Kidney epithelial cell (primary cell): ENCODE measurements at regions not wholly inside any gene's neighbourhood (a gene's known extent, or its start where the extent isn't known, plus 50 kb on each side); places are given as distances from the start of the nearest gene placed in this dataset.

Experiments
- DNase-seq: peaks from one replicate; pipeline ENCODE4 v3.0.0-alpha.2; 2010; ENCODE audit warnings: low read depth
- H3K27me3 ChIP-seq: 2 replicates; pipeline ENCODE4 v1.6.0; 2011; ENCODE audit warnings: low read length; ENCODE audit not compliant: control insufficient read depth, insufficient read depth
- H3K36me3 ChIP-seq: 2 replicates; pipeline ENCODE4 v1.5.1; 2011; ENCODE audit warnings: low read length; ENCODE audit not compliant: control insufficient read depth, insufficient read depth
- H3K4me3 ChIP-seq: 2 replicates; pipeline ENCODE4 v1.5.1; 2011; ENCODE audit warnings: low read depth, mild to moderate bottlenecking, control low read depth, low read length
- TF ChIP-seq, protein P1 (sequence below): IDR thresholded peaks from 2 replicates; pipeline ENCODE4 v1.5.1; 2011; ENCODE audit warnings: mild to moderate bottlenecking, moderate library complexity, low read length, control low read depth, inconsistent platforms; ENCODE audit not compliant: insufficient read depth, poor library complexity, severe bottlenecking

GRCh38 chr6:140993515-140993914, 1139.2 kb upstream of the GJE1 start:
- no peaks in the 10 kb centered on the region for H3K36me3 ChIP-seq
- TF ChIP-seq, protein P1, sequence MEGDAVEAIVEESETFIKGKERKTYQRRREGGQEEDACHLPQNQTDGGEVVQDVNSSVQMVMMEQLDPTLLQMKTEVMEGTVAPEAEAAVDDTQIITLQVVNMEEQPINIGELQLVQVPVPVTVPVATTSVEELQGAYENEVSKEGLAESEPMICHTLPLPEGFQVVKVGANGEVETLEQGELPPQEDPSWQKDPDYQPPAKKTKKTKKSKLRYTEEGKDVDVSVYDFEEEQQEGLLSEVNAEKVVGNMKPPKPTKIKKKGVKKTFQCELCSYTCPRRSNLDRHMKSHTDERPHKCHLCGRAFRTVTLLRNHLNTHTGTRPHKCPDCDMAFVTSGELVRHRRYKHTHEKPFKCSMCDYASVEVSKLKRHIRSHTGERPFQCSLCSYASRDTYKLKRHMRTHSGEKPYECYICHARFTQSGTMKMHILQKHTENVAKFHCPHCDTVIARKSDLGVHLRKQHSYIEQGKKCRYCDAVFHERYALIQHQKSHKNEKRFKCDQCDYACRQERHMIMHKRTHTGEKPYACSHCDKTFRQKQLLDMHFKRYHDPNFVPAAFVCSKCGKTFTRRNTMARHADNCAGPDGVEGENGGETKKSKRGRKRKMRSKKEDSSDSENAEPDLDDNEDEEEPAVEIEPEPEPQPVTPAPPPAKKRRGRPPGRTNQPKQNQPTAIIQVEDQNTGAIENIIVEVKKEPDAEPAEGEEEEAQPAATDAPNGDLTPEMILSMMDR, result no peak
- H3K4me3 ChIP-seq, result no peak overlapping the region
- no peak for DNase-seq
- H3K27me3 ChIP-seq, result no peaks in the 10 kb centered on the region

DNA sequence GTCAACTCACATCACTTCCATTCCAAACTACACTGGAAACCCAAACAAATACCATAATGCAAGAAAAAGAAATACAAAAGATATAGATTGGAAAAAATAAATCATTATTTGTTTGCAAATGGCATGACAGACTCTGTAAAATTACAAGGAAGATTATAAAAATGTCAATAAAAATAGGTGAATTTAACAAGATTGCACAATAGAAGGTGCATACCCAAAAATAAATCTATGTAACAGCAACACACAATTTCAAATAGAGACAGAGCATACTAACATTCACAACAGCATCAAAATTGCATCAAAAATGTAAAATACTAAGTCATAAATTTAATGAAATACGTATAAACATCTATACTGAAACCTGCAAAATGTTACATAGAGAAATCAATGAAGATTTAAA, 1140.0 kb upstream of the GJE1 start:
- TF ChIP-seq, protein P1, result no peak
- Histone ChIP-seq H3K4me3 (no peak overlapping the region), H3K36me3 (no peaks in the 10 kb centered on the region), H3K27me3 (no peaks in the 10 kb centered on the region)
- DNase-seq, result no peak

DNA sequence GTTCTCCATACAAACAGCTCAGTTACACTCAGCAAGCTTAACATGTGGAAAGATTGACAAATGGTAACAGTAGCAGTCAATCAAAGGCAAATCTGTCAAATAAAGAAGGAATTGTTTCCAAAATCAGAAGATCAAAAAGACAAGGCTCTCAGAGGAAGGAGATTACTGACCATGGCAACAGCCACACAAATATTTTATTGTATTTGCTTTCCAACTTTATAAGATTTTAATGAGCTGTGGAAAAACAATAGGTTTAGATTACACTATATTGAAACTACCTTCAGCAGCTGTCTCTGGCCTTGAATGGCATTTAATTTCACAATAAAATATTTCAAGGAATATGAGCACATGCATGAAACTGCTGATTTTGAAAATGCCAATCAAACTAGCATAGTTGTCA, 1143.9 kb upstream of the GJE1 start:
- Histone ChIP-seq H3K36me3 (no peaks in the 10 kb centered on the region), H3K27me3 (no peaks in the 10 kb centered on the region), H3K4me3 (no peak overlapping the region)
- no peak for DNase-seq
- TF ChIP-seq, protein P1, result no peak

DNA sequence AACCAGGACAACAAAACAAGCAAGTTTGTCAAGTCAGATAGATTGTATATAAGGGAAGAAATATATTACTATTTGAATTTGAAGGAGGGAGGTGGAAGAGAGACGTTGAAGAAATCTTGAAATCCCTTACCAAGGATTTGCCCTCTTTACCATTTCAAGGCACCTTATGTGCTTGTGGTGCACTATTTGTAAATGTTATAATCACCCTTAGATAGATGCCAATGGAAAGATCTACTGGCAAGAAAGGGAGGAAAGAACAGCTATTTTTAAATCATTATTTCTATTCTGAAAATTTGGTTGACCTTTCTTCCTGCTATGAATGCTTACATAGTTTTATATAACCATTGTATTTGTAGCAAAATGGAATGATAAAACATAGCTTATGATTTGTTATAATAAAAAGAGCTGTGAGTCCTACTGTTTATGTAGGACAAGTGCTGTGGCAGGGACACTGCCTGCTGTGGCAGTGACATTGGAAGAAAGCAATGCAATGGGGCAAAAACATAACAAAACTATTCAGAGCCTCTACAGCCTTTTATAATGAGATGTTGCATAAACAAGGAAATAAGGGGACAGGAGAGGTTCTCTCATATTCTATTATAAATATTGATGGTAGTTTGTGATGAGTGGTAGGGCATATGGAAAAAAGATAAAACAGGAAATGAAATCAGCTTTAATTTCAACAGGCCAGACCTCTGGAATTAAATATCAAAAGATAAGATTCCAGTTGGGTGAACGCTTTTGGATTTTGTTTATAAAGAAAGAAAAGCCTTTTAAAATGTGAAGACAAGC, 1145.2 kb upstream of the GJE1 start:
- Histone ChIP-seq H3K27me3 (no peaks in the 10 kb centered on the region), H3K36me3 (no peaks in the 10 kb centered on the region), H3K4me3 (no peak overlapping the region)
- no peak for DNase-seq
- TF ChIP-seq, protein P1, result no peak

- TF ChIP-seq, protein P1, result no peak
- no peak for DNase-seq
- Histone ChIP-seq H3K4me3 (no peak overlapping the region), H3K27me3 (no peaks in the 10 kb centered on the region), H3K36me3 (no peaks in the 10 kb centered on the region)
Measured at GRCh38 chr6:140985679-140986275, 1146.9 kb upstream of the GJE1 start.

GRCh38 chr6:140980265-140980887, 1152.3 kb upstream of the GJE1 start:
- Histone ChIP-seq H3K36me3 (no peaks in the 10 kb centered on the region), H3K27me3 (no peaks in the 10 kb centered on the region), H3K4me3 (no peak overlapping the region)
- no peak for DNase-seq
- TF ChIP-seq, protein P1, result no peak
